Adrenal gland (tissue), 5 donors: ENCODE measurements at regions not wholly inside any gene's neighbourhood (a gene's known extent, or its start where the extent isn't known, plus 50 kb on each side); places are given as distances from the start of the nearest gene placed in this dataset.

Experiments
- POLR2A ChIP-seq, 2 donors: fragments of 450-650 bp; IDR thresholded peaks; one replicate each; pipeline ENCODE4 v1.6.1; 2017; ENCODE audit warnings: antibody characterized with exemption in 2 of 2, mild to moderate bottlenecking in 2 of 2, moderate library complexity in 1 of 2
- TF ChIP-seq, protein P1 (sequence below), 6 experiments: fragments of 450-650 bp in 4 of 6; fragments of 200-600 bp in 2 of 6; sonication (generic) in 1 of 6; IDR thresholded peaks; 1 replicate in 5 of 6; 2 replicates in 1 of 6; pipeline versions ENCODE4 v1.5.1 to v1.8.0; 2016 to 2021; ENCODE audit warnings: antibody characterized with exemption in 6 of 6, mild to moderate bottlenecking in 2 of 6, moderate library complexity in 1 of 6
- donor health status: DM: no; HTN: no; CAD: no.

DNA sequence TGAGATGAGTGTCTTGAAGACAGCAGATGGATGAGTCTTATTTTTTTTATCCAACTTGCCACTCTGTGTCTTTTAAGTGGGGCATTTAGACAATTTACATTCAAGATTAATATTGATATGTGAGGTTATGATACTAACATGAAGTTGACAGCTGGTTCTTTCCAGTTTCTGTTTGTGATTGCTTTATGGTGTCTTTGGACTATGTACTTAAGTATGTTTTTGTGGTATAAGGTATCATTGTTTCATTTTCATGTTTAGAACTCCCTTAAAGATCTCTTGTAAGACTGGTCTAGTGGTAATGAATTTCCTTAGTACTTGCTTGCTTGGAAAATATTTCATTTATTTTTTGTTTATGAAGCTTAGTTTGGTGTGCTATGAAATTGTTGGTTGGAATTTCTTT lies 550.3 kb upstream of the NOVA1 start:
- TF ChIP-seq, protein P1, sequence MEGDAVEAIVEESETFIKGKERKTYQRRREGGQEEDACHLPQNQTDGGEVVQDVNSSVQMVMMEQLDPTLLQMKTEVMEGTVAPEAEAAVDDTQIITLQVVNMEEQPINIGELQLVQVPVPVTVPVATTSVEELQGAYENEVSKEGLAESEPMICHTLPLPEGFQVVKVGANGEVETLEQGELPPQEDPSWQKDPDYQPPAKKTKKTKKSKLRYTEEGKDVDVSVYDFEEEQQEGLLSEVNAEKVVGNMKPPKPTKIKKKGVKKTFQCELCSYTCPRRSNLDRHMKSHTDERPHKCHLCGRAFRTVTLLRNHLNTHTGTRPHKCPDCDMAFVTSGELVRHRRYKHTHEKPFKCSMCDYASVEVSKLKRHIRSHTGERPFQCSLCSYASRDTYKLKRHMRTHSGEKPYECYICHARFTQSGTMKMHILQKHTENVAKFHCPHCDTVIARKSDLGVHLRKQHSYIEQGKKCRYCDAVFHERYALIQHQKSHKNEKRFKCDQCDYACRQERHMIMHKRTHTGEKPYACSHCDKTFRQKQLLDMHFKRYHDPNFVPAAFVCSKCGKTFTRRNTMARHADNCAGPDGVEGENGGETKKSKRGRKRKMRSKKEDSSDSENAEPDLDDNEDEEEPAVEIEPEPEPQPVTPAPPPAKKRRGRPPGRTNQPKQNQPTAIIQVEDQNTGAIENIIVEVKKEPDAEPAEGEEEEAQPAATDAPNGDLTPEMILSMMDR (IDR thresholded peaks at IDR 0.05): no peak
- no peak for TF ChIP-seq POLR2A (IDR thresholded peaks at IDR 0.05)
